Neural cell (in vitro differentiated cells): ENCODE measurements at regions not wholly inside any gene's neighbourhood (a gene's known extent, or its start where the extent isn't known, plus 50 kb on each side); places are given as distances from the start of the nearest gene placed in this dataset.

Experiments
- H2AFZ ChIP-seq: fragments of 200-600, 300-800 bp; sonication (generic), shearing (Covaris generic); 2 replicates; pipeline ENCODE4 v1.6.0; 2014; ENCODE audit warnings: low read depth, mild to moderate bottlenecking, antibody characterized with exemption, low read length, moderate library complexity
- H3F3A ChIP-seq: fragments of 200-600 bp; shearing (Covaris generic); 2 replicates; pipeline ENCODE4 v1.6.1; 2016; ENCODE audit warnings: mild to moderate bottlenecking, moderate library complexity, mixed read lengths, antibody characterized with exemption, low read length; ENCODE audit not compliant: insufficient read depth, poor library complexity, severe bottlenecking
- H3K27ac ChIP-seq: fragments of 200-600, 300-800 bp; sonication (generic), shearing (Covaris generic); 2 replicates; pipeline ENCODE4 v1.5.1; 2014; ENCODE audit warnings: mild to moderate bottlenecking, low read length, moderate library complexity
- H3K27me3 ChIP-seq: fragments of 300-800, 200-600 bp; sonication (generic), shearing (Covaris generic); 2 replicates; pipeline ENCODE4 v1.6.0; 2014; ENCODE audit warnings: mild to moderate bottlenecking, low read depth, low read length, moderate library complexity; ENCODE audit not compliant: insufficient read depth
- H3K36me3 ChIP-seq: fragments of 300-800, 200-600 bp; sonication (generic), shearing (Covaris generic); 2 replicates; pipeline ENCODE4 v1.5.1; 2014; ENCODE audit warnings: mild to moderate bottlenecking, antibody characterized with exemption, low read length, moderate library complexity; ENCODE audit not compliant: insufficient read depth
- H3K4me2 ChIP-seq: fragments of 300-800, 200-600 bp; sonication (generic), shearing (Covaris generic); 2 replicates; pipeline ENCODE4 v1.6.0; 2014; ENCODE audit warnings: mild to moderate bottlenecking, low read length
- H3K4me3 ChIP-seq: fragments of 300-800, 200-600 bp; sonication (generic), shearing (Covaris generic); 2 replicates; pipeline ENCODE4 v1.5.1; 2014; ENCODE audit warnings: mild to moderate bottlenecking, low read length, moderate library complexity
- H3K79me2 ChIP-seq: fragments of 200-600 bp; shearing (Covaris generic); replicated peaks from 2 replicates; pipeline ENCODE4 v1.6.0; 2014; ENCODE audit warnings: mild to moderate bottlenecking, low read length, moderate library complexity; ENCODE audit not compliant: insufficient read depth
- H3K9ac ChIP-seq: fragments of 300-800, 200-600 bp; sonication (generic), shearing (Covaris generic); 2 replicates; pipeline ENCODE4 v1.6.1; 2016; ENCODE audit warnings: mild to moderate bottlenecking, low read length, mixed read lengths
- H3K9me2 ChIP-seq: fragments of 200-600 bp; shearing (Covaris generic); 2 replicates; pipeline ENCODE4 v1.6.1; 2016; ENCODE audit warnings: mild to moderate bottlenecking, low read length, mixed read lengths; ENCODE audit not compliant: insufficient read depth
- H3K9me3 ChIP-seq: fragments of 200-600, 300-800 bp; sonication (generic), shearing (Covaris generic); 2 replicates; pipeline ENCODE4 v1.6.1; 2016; ENCODE audit warnings: mild to moderate bottlenecking, mixed run types, low read length, moderate library complexity, mixed read lengths
- H4K20me1 ChIP-seq: fragments of 200-600 bp; shearing (Covaris generic); 2 replicates; pipeline ENCODE4 v1.6.1; 2016; ENCODE audit warnings: mild to moderate bottlenecking, mixed run types; ENCODE audit not compliant: insufficient read depth
- EP300 ChIP-seq: fragments of 450-650 bp; conservative IDR thresholded peaks from 2 replicates; pipeline ENCODE4 v1.6.1; 2014; ENCODE audit warnings: antibody characterized with exemption, mild to moderate bottlenecking, moderate library complexity; ENCODE audit not compliant: poor library complexity, severe bottlenecking
- EZH2 ChIP-seq: fragments of 200-600, 300-800 bp; shearing (Covaris generic), sonication (generic); IDR thresholded peaks from 2 replicates; pipeline ENCODE4 v1.6.1; 2014; ENCODE audit warnings: antibody characterized with exemption, low read length, borderline replicate concordance, mild to moderate bottlenecking; ENCODE audit not compliant: insufficient read depth, poor library complexity, severe bottlenecking
- MXI1 ChIP-seq: fragments of 450-650 bp; conservative IDR thresholded peaks from 2 replicates; pipeline ENCODE4 v1.6.1; 2014; ENCODE audit warnings: antibody characterized with exemption, mild to moderate bottlenecking; ENCODE audit not compliant: poor library complexity, severe bottlenecking
- POLR2AphosphoS5 ChIP-seq: IDR thresholded peaks from 2 replicates; pipeline ENCODE4 v1.6.1; 2012
- RAD21 ChIP-seq: fragments of 450-650 bp; conservative IDR thresholded peaks from 2 replicates; pipeline ENCODE4 v1.6.1; 2014; ENCODE audit warnings: antibody characterized with exemption, mild to moderate bottlenecking, moderate library complexity
- SMC3 ChIP-seq: fragments of 450-650 bp; conservative IDR thresholded peaks from 2 replicates; pipeline ENCODE4 v1.6.1; 2014; ENCODE audit warnings: antibody characterized with exemption, mild to moderate bottlenecking, moderate library complexity; ENCODE audit not compliant: poor library complexity
- TAF1 ChIP-seq: IDR thresholded peaks from 2 replicates; pipeline ENCODE4 v1.6.1; 2012; ENCODE audit warnings: low read depth
- TF ChIP-seq, protein P1 (sequence below): IDR thresholded peaks from 2 replicates; pipeline ENCODE4 v1.6.1; 2012; ENCODE audit warnings: borderline replicate concordance
- TF ChIP-seq, protein P2 (sequence below): fragments of 450-650 bp; IDR thresholded peaks from 2 replicates; pipeline ENCODE4 v1.5.1; 2014; ENCODE audit warnings: antibody characterized with exemption, mild to moderate bottlenecking, moderate library complexity; ENCODE audit not compliant: poor library complexity, severe bottlenecking

DNA sequence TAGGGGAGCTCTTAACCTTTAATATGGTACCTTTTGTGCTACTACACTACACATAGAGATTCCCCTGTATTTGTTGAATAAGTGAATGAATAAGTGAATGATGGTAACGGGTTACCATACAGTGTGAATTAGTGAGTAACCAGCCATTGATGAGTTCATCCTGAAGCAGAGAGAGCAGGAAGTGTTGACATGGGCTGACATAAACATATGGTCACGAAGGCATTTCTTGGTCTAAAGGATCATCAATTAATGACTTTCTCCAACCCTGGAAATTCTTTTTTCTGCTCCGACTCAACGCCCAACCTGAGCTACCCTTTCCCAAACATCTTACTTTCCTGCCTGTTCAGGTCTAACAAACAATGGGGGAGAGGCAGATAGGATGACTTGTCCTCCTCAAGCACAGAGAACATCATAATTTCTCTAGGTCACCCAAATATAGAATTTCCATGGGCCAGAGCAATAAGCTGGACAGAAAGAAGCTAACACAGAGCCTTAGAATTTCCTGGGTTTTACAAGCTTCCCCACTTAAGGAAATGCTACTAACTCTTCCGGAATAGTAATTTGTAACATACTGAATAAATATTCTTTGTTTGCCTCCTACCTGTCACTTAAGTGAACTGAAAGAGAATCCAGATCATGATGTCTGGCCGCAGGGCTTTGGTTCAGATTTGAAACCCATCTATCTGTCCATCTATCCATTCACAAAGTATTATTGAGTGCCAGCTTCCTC, 114.7 kb upstream of the NGF start:
- H3K27ac ChIP-seq: no peak overlapping the region
- no peak overlapping the region for H2AFZ ChIP-seq
- H3K79me2 ChIP-seq: no peaks in the 10 kb centered on the region
- no peaks in the 10 kb centered on the region for H3F3A ChIP-seq
- no peak for TF ChIP-seq SMC3
- TF ChIP-seq, protein P1, sequence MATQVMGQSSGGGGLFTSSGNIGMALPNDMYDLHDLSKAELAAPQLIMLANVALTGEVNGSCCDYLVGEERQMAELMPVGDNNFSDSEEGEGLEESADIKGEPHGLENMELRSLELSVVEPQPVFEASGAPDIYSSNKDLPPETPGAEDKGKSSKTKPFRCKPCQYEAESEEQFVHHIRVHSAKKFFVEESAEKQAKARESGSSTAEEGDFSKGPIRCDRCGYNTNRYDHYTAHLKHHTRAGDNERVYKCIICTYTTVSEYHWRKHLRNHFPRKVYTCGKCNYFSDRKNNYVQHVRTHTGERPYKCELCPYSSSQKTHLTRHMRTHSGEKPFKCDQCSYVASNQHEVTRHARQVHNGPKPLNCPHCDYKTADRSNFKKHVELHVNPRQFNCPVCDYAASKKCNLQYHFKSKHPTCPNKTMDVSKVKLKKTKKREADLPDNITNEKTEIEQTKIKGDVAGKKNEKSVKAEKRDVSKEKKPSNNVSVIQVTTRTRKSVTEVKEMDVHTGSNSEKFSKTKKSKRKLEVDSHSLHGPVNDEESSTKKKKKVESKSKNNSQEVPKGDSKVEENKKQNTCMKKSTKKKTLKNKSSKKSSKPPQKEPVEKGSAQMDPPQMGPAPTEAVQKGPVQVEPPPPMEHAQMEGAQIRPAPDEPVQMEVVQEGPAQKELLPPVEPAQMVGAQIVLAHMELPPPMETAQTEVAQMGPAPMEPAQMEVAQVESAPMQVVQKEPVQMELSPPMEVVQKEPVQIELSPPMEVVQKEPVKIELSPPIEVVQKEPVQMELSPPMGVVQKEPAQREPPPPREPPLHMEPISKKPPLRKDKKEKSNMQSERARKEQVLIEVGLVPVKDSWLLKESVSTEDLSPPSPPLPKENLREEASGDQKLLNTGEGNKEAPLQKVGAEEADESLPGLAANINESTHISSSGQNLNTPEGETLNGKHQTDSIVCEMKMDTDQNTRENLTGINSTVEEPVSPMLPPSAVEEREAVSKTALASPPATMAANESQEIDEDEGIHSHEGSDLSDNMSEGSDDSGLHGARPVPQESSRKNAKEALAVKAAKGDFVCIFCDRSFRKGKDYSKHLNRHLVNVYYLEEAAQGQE: no peak
- no peak for TF ChIP-seq TAF1
- TF ChIP-seq EZH2: no peak
- TF ChIP-seq RAD21: no peak
- TF ChIP-seq, protein P2, sequence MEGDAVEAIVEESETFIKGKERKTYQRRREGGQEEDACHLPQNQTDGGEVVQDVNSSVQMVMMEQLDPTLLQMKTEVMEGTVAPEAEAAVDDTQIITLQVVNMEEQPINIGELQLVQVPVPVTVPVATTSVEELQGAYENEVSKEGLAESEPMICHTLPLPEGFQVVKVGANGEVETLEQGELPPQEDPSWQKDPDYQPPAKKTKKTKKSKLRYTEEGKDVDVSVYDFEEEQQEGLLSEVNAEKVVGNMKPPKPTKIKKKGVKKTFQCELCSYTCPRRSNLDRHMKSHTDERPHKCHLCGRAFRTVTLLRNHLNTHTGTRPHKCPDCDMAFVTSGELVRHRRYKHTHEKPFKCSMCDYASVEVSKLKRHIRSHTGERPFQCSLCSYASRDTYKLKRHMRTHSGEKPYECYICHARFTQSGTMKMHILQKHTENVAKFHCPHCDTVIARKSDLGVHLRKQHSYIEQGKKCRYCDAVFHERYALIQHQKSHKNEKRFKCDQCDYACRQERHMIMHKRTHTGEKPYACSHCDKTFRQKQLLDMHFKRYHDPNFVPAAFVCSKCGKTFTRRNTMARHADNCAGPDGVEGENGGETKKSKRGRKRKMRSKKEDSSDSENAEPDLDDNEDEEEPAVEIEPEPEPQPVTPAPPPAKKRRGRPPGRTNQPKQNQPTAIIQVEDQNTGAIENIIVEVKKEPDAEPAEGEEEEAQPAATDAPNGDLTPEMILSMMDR: no peak
- TF ChIP-seq MXI1: no peak
- no peak for TF ChIP-seq EP300
- TF ChIP-seq POLR2AphosphoS5: no peak
- no peaks in the 10 kb centered on the region for H3K9me3 ChIP-seq
- no peaks in the 10 kb centered on the region for H3K9me2 ChIP-seq
- H3K36me3 ChIP-seq: no peaks in the 10 kb centered on the region
- no peak overlapping the region for H3K4me3 ChIP-seq
- no peaks in the 10 kb centered on the region for H4K20me1 ChIP-seq
- no peaks in the 10 kb centered on the region for H3K27me3 ChIP-seq
- no peak overlapping the region for H3K9ac ChIP-seq
- no peak overlapping the region for H3K4me2 ChIP-seq

DNA sequence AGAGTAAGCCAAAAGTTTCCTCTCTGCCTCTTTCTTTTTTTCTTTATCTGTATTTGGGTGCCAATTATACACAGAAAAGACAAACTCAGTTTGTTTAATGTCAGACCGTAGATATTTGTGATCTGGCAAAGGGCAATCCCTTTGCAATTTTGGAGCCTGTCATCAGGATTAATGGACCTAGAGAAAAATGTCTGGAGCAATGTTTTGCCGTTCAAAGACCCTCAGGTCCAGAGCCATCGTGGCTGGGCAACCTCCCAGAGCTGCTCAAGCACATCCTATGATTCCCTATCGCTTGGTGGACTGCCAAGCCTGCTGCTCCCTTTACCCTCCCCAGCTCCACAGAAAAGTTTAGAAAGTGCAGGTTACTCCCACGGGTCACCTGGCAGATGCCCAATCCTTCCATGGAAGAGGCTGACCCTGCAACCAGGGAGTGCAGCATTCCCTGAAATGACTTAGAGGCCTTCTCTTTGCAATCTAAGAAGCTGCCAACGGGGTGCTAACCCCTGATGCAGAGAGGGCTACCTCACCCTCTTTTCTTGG, 112.5 kb upstream of the NGF start:
- H3K27ac ChIP-seq: no peak overlapping the region
- no peak for TF ChIP-seq TAF1
- TF ChIP-seq, protein P2: no peak
- no peaks in the 10 kb centered on the region for H3K9me3 ChIP-seq

More for the DNA sequence above, 112.5 kb upstream of the NGF start:
- Histone ChIP-seq H3K9me2 (no peaks in the 10 kb centered on the region), H3K36me3 (no peaks in the 10 kb centered on the region), H3K9ac (no peak overlapping the region), H3K27me3 (no peaks in the 10 kb centered on the region), H3K4me3 (no peak overlapping the region), H4K20me1 (no peaks in the 10 kb centered on the region), H3F3A (no peaks in the 10 kb centered on the region), H3K4me2 (no peak overlapping the region), H2AFZ (no peak overlapping the region), H3K79me2 (no peaks in the 10 kb centered on the region)
